Activated T-helper 1 cell treated with anti-CD3 and anti-CD28 coated beads, Interleukin-2, amount 50 U/mL, for 16 hours (primary cell): ENCODE measurements at regions not wholly inside any gene's neighbourhood (a gene's known extent, or its start where the extent isn't known, plus 50 kb on each side); places are given as distances from the start of the nearest gene placed in this dataset.
"Not testable (repeated sequence)": the region's sequence is repeated elsewhere in the genome, so short reads cannot be mapped to it uniquely, and the experiment has no call there.

ENCODE experiments used
- DNase-seq, 2 donors: peaks; one replicate each; pipeline ENCODE4 v3.0.0-alpha.2; 2020; ENCODE audit warnings: low read depth in 1 of 2, low spot score in 1 of 2

DNA sequence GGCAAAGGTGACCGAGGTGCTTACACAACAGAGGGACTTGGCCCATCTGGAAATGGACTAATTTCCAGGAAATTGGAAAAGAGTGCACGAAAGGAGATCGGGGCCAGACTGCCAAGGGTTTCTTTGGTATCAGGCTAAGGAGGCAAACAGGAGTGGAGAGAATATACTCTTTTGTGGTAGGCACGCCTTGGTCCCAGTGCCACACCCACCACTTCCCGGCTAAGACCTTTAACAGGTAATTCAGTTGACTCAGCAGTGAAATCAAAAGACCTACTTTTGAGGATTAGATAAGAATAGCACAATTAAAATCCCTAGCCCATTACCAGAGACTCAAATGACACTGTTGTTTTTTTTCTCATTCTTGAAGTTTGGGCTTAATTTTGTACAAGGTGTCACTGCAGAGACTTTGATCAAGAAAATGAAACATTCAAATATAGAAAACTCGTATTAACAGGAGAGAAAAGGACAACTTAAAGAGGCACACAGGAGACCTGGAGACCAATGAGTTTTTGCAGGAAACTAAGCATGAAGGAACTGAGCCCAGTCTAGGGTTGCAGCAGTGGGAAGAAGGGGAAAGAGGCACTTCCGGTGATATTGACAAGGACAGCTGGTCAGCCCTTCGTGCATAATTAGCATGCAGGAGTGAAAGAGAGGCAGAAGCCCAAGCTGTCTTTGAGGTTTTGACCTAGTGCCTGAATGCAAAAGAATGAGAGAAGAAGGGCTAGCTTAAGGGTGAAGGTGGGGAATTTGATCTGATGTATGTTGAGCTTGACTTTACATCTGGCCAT is 265.5 kb upstream of the CCL2 start:
- DNase-seq: no peak

DNA sequence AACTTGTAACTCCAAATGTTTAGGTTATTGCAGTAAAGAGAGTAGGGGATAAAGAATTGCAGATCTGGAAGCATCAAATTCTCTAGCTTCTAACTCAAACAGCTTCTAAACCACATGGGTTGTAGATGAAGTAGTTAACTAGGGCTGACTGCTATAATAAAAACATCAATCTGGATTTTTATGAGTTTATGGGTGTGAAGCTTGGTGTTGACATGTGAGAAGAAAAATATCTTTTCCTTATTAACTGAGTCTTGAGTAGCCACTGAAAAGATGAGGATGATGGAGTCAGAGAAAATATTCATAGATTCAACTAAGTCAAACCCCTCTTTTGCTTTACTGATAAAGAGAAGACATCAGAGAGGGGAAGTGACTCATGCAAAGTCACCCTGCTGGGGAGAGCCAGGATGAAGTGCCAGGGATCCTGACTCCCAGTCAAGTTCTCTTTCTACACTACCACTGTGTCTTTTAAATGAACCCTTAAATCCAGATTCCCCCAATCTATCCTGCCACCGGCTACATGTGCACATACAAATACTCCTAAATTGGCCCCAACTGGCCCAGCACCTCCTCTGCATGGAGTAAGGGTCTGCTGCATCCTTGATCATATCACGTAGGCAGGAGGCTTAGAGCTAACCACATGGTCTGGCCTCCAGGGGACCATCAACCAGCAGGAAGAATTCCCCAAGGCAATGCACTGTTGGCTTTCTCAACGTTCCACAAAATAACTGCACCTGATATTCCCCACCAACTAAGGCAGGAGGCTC is 264.0 kb upstream of the CCL2 start:
- no peak for DNase-seq

DNA sequence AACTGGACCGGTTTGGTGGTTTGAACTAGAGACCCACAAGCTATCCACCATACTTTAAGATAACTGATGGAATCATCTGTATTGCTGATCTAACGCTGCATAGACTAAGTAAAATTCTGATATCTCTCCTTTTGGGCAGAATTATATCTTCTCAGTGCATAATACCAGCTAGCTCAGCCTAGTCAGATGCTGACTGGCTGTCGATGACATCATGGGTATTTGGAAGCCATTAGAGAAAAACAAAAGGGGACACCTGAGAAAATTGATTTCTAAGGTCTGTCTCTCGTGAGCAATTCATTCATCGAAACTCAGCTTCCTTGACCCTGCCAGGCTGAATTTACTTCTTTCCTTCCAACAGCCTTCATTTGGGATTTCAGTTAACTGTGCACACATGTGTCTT is 263.0 kb upstream of the CCL2 start:
- DNase-seq: no peak

DNA sequence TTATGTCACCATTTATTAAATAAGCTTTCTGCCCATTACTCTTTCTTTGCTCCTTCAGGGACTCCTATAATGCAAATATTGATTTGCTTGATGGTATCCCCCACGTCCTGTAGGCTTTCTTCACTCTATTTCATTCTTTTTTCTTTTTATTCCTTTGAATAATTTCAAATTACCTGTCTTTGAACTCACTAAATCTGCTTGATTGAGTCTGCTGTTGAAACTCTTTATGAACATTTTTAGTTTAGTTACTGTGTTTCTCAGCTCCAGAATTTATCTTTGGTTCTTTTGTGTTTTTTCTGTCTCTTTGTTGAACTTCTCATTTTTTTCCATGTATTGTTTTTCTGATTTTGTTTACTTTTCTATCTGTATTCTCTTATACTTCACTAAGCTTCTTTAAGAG is 254.4 kb upstream of the CCL2 start:
- DNase-seq: no peak

DNA sequence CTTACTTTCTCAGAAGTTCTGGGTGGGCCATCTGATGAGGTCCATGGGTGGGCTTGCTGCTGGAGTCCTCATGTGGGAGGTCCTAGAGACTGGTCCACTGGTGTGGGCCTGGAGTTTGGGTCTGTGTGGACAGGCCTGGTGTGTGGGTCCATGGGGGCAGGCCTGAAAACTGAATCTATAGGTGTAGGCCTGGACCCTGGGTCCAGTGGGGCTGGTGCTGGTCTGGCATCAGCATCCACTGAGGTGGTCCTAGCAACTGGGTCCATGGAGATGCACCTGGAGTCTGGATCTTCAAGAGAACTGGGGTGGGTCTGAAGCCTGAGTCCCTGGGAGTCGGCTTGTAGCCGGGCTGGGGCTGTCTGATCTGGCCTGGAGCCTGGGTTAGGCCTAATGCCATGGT is 253.8 kb upstream of the CCL2 start:
- DNase-seq: no peak

DNA sequence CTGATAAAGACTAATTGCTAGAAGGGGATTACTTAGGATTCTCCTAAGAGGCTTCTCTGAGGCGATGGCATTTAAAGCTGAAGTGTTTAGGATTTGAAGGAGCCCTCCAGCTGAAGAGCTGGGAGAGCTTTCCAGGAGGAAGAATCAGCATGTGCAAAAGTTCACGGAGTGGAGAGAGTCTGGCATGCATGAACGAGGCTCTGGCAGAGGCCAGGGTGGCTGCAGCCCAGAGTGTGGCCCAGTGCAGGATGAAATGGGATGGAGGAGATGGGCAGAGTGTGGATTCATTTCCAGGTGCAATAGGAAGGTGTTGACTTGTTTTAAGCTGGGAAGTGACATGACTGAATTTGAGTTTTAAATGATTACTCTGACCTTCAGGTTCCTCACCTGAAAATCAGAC is 249.0 kb upstream of the CCL2 start:
- DNase-seq: no peak

DNA sequence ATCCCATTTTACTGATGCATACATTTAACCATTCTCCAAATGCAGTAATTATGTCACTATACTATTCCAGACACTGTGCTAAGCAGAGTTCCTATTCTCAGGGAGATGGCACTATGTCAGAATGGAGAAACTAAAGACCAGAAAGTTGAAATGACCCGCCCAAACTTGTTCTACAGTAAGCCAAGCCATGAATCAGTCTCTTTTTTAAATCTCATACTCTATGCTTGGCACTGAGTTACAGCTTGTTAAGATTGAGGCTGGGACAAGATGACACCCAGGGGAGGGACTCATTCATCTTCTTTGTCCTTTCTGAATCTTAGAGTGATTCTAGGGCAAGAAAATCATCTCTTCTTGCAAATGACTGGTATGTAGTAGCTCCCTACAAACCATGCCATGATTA is 247.0 kb upstream of the CCL2 start:
- DNase-seq: no peak

DNA sequence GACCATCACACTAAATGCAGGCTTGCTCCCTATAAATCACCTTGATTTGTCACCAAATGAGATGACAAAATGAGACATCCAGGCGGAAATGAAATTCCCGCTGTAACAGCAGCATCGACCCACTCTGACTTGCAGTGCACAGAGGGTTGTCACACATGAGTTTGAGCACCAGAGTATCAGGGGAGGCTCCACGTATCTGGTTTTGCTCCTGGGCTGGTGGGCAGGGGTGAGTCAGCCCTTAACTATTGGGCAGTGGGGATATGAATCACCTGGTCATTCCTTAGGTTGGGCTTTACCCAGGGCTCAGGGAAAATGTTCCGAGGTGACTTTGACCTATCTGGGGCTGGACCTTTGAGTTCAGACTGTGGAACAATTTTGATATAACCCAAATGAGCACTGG is 245.2 kb upstream of the CCL2 start:
- DNase-seq: no peak

DNA sequence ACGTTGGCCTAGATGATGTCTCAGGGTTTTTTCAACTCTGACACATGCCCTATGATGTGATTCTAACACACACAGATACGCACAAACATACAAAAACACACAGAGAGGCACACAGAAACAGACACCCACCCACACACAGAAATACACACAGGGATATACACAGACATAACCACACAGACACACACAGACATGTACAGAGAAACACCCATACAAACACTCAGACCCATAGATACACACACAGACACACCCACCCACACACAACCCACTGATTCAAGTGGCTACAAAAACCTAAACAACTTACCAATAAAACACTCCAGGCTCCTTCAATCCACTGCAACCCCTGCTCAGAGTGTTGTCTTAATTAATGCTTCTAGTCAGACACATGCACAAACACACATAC is 244.6 kb upstream of the CCL2 start:
- DNase-seq: no peak

DNA sequence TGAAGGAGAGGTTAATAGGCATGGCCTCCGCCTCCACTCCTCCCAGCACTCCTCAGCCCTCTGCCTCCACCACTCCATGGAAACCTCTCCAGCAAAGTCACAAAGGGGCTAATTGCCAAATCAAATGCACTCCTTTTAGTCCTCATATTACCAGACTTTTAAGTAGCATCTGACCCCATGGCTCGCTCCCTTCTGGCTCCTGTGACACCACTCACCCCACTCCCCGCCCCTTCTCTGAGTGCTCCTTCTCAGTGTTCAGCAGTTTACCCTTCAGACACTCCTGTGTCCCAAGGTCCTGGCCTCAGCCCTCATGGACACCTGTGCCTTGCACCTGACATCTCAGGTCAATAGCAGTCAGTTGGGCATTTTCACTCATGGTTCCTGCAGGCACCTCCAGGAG is 243.5 kb upstream of the CCL2 start:
- no peak for DNase-seq

DNA sequence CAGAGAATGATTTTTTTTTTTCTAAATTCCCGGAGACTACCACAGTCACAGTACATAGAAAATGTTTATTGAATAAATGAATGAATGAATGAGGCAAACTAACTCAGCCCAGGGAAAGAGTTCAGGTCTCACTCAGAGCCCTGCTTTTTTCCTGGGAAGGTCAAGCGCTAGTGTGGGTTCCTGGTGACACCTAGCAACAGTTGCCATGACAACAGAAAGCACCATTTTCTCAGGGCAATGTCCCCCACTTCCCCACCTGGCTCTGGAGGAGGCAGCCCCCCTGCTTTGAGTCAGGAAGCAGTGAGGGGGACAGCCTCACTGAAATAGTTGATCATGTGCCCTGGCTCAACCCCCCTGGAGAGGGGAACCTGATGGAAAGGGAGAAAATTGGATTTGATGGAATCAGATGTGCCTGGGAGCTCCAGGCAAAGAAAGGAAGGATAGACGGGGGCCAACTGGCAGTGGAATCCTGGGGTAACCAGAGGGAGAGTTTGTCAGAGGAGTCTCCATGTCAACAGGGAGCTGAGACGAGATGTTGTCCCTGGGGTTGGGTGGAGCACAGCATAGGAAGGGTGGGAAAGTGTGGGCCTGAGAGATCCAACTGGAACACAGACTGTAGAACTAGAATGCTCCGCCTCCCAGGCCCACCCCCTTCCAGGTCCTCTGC is 242.2 kb upstream of the CCL2 start:
- DNase-seq: no peak

DNA sequence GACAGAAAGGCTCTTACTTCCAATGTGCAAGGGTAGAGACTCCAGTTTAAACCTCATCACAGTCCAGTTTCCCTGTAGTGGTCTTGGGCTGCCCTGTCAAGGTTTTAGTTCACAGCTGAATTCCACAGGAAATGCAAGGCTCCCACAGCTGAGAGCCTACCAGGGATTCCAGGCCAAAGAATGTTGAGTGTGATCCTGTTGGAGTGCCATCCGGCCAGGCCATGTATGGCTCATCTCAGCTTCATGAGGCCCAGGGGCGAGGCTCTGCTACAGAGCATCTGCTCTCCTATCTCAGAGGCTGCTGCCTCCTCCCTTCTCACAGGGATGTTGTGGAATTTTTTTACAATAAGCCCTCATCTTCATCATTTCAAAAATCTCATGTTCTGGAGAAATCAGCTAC is 239.8 kb upstream of the CCL2 start:
- no peak for DNase-seq

DNA sequence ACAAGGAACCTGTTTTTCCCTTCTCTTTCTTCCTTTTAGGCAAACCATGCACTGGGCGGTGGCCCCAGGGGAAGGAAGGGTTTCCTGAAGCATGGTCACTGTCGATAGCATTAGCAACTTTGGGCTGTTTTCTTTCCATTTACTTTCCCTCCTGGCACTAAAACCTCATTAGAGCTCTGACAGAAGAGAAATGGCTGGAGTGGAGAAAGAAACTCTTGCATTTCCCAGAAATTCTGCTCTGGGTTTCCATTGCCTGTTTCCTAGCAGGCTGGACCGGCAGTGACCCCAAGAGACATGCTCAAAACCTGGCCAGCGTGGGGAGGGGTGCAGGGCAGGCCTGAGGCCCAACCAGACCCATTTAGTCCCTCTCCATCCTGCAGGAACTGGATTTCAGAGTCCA is 230.7 kb upstream of the CCL2 start:
- no peak for DNase-seq

DNA sequence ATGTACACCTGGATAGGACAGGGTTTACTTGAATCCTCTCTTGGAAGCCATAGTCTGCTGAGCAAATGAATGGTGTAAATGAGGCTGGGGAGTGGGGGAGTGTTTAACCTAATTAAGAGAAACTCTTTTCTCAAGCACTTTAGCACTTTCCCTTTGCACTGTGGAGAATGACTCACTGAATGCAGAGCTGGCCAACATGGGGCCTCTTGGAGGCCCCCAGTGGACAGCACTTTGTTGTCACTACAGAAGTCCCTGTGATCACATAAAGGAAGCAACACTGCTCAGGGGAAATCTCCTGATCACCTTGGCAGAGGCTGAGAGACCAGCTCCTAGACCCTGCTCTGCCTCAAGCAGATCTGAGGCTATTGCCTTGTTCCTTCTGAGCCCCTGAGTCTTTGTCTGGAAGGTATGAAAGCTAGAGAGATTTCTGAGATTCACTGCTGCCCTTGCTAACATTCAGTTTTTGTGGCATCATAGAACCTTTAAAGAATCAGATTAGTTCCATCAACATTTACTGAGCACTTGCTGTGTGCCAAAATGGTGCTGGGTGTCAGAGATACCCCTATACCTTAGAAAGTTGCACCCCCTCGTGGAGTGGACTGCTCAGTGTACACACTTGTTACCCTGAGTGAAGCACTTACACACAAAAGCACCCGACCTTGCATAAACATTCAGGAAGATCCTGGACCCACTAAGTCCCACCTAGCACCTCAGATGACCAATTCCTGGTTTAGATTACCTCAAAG is 230.1 kb upstream of the CCL2 start:
- no peak for DNase-seq

DNA sequence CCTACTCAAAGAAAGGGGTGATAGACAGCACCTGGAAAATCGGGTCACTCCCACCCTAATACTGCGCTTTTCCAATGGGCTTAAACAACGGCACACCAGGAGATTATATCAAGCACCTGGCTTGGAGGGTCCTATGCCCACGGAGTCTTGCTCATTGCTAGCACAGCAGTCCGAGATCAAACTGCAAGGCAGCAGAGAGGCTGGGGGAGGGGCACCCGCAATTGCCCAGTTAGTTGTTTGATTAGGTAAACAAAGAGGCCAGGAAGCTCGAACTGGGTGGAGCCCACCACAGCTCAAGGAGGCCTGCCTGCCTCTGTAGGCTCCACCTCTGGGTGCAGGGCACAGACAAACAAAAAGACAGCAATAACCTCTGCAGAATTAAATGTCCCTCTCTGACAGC is 224.5 kb upstream of the CCL2 start:
- not testable (repeated sequence) for DNase-seq

DNA sequence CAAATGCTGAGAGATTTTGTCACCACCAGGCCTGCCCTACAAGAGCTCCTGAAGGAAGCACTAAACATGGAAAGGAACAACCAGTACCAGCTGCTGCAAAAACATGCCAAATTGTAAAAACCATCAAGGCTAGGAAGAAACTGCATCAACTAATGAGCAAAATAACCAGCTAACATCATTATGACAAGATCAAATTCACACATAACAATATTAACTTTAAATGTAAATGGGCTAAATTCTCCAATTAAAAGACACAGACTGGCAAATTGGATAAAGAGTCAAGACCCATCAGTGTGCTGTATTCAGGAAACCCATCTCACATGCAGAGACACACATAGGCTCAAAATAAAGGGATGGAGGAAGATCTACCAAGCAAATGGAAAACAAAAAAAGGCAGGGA is 222.8 kb upstream of the CCL2 start:
- DNase-seq: not testable (repeated sequence)

DNA sequence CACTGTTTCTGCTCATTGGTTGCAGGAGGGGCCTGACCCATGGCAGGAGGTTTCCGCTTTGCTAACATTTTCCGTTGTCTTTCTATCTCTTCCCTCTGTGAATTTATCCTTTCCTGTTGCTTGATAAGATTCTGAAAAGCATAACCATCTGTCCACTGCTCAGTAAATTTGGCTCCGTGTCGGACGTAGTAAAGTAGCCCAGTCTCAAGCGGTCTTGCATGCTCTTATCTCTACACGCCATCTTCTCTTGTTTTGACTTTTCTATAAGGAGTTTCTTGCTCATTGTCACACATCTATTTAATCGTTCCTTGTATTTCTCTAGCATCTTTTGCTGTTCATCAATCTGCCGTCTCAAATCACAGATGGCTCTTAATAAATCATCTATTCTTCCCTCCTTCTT is 216.3 kb upstream of the CCL2 start:
- not testable (repeated sequence) for DNase-seq

DNA sequence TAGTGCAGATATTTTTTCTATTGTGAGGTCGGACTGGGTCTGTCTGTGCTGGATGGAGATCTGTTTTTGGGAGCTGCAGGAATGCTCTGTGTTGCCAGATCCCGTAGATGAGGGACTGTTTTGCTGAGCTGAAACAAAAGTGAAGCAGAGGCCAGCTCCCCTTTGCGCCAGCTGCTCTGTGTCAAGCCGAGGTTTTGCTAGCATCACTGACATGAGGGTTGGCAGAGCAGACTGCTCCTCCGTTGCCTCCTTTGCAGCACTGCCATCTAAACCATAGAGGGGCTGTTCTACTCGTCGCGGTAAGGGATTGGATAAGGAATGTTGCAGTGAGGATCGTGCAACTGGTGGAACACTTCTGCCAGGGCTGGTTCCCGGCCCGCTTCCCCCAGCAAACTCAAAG is 215.9 kb upstream of the CCL2 start:
- DNase-seq: not testable (repeated sequence)

DNA sequence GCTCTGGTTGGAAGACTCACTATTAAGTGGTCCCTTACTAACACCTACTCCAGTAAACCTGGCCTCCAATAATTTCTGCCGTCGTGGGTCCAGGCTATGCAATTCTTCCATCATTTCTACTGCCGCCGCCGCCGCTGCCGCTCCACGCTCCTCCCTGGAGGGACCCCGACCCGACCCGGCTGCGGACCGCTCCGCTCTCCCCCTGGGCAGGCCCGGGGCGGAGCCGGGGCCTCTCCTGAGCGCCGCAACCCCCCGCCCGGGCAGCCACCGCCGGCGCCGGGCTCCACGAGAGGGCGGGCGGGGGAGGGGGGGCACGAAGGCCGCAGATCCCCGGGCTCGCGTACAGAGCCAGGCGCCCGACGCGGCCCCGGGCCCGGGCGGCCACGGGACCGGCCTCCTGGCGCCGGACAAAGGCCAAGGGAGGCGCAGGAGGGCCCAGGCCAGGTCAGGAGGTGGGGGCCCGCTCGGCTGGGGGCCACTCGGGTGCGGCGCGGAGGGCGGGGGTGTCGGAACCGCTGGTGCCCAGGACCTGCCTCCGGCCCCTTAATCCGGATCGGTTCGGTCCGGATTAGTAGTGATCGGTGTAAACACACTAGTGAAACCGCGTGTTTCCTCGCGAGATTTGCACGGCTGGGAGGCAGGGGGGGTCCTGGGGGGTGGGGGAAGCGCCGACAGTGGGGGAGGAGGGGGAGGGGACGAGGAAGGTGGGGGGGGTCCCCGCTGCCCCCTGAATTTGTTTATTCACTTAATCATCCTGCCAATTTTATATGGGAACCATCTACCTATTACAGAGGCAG is 215.1 kb upstream of the CCL2 start:
- DNase-seq: not testable (repeated sequence)

DNA sequence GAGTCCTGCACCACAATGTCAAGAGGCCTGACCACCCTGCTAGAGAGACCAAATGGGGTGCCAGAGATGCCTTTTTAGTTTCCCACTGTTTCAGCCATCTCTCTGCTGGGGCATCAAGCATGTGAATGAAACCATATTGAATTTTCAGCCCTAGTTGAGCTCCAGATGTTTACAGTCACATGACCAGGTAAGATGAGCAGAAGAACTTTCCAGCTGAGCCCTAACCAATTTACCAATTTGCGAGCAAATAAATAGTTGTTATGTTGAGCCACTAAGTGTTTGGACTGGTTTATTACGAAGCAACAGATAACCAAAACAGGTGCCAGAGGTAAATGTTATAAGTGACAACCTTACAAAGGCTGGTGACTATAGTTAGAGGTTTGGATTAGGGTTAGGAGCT is 209.1 kb upstream of the CCL2 start:
- DNase-seq: no peak

DNA sequence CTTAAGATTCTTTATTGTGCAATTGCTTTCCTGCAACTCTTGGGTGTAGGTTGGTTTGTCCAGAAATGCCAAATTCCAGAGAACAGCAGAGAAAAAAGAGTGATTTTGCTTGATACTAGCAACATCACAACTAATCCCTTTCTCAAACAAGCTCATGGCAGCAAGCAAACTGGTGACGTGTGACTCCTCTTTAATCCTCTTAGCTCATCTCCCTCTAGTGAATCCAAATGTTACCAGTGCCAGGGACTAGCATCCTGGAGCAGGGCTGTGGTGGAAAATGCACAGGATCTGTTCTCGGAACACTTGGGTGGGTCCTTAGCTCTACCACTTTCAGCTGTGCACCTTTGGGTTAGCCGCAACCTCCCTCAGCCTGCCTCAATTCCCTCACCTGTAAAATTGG is 204.0 kb upstream of the CCL2 start:
- DNase-seq: no peak
